ENCODE measurements at regions not wholly inside any gene's neighbourhood (a gene's known extent, or its start where the extent isn't known, plus 50 kb on each side); places are given as distances from the start of the nearest gene placed in this dataset.

DNA sequence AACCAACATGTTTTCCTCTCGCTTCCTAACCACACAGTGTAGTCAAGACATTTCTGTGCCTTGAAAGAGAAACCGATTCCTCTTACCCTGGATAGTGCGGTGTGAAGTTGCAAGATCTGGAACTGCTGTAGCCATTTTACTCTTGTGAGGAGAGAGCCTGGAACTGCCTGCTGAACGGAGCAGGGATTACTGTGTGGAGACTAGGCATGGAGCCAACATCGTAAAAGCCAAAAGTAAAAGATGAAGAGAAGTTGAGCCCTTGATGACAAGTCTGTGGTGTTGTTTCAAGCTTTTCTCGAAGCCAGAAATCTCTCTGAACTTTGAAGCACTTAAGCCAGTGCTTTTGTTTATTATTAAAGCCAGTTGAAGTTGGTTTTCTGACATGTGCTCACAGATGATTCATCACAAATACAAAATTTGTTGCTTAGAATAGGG lies 110.1 kb upstream of the GRIN3A start:
- TF ChIP-seq CTCF (IDR thresholded peaks at IDR 0.05), result no peak
- TF ChIP-seq POLR2AphosphoS5 (IDR thresholded peaks at IDR 0.05; ENCODE audit: low read depth, low read length), result no peak
